ENCODE measurements at regions not wholly inside any gene's neighbourhood (a gene's known extent, or its start where the extent isn't known, plus 50 kb on each side); places are given as distances from the start of the nearest gene placed in this dataset.

DNA sequence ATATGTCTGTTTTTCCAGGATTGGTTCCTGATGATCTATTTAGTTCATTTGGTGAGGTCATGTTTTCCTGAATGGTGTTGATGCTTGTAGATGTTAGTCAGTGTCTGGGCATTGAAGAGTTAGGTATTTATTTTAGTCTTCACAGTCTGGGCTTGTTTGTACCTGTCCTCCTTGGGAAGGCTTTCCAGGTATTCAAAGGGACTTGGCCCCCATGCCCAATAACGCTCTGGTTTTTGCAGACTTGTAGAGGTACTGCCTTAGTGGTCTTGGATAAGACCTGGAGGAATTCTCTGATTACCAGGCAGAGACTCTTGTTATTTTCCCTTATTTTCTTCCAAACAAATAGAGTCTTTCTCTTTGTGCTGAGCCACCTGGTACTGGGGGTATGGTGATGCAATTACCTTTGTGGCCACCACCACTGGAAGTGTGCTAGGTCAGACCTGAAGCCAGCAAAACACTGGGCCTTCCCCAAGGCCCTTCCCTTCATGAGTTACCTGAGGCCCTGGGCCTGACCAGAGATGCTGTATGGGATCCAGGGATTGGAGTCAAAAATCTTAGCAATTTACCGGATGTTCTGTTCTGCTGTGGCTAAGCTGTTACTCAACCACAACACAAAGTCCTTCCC, 63.3 kb upstream of the RXFP1 start:
- Histone ChIP-seq H4K20me1 (ENCODE audit: insufficient read depth) (no peaks in the 10 kb centered on the region), H3K27me3 (ENCODE audit: insufficient read depth, low read length) (no peaks in the 10 kb centered on the region), H3K4me3 (replicated peaks in 1 of 2; ENCODE audit: low read depth in 1 of 2, low read length in 2 of 2) (no peak overlapping the region), H3K36me3 (ENCODE audit: control insufficient read depth in 1 of 2, insufficient read depth in 2 of 2, low read length in 2 of 2) (no peaks in the 10 kb centered on the region), H3K9me2 (ENCODE audit: insufficient read depth) (no peaks in the 10 kb centered on the region), H3K79me2 (ENCODE audit: insufficient read depth, low read length) (no peaks in the 10 kb centered on the region), H3K4me1 (ENCODE audit: control insufficient read depth in 1 of 2, insufficient read depth in 2 of 2, low read length in 2 of 2) (peaks cover 0 to 9% of the 10 kb centered on the region in 2 experiments; a peak in 1 of 4 replicates), H3K9me3 (ENCODE audit: control insufficient read depth in 1 of 2, insufficient read depth in 1 of 2, low read depth in 1 of 2, low read length in 2 of 2) (no peaks in the 10 kb centered on the region), H2AFZ (ENCODE audit: low read depth, low read length, poor library complexity, severe bottlenecking) (no peak overlapping the region), H3K4me2 (ENCODE audit: low read length) (no peak overlapping the region), H3K9ac (ENCODE audit: low read length) (no peak overlapping the region), H3K27ac (ENCODE audit: low read depth, low read length) (no peak overlapping the region)
- ATAC-seq: no peak
- ChIA-PET CTCF (no interaction called here), RAD21 (ENCODE audit: low non-redundant PET in 1 of 2, low total read pairs in 2 of 2, uncharacterized antibody in 2 of 2, unreplicated experiment in 2 of 2) (no interaction called here), POLR2A (no interaction called here)
- no TSS peak for BruUV-seq (replicated peaks)
- DNase-seq (ENCODE audit: low read depth, low spot score): no peak
- TF ChIP-seq ZFX (IDR thresholded peaks at IDR 0.05): no peak
- TF ChIP-seq CBX3 (IDR thresholded peaks at IDR 0.05; ENCODE audit: low read depth): no peak
- TF ChIP-seq ATF3 (IDR thresholded peaks at IDR 0.05): no peak
- intact Hi-C loops (cut with micrococcal nuclease): no loop called here

- DNase-seq (ENCODE audit: low read depth, low spot score) (no peak), ATAC-seq (peak; percentile 52; the same call in 1 of the 2 replicates)
- Histone ChIP-seq H3K4me2 (ENCODE audit: low read length) (no peak overlapping the region), H3K4me3 (replicated peaks in 1 of 2; ENCODE audit: low read depth in 1 of 2, low read length in 2 of 2) (no peak overlapping the region), H3K9ac (ENCODE audit: low read length) (no peak overlapping the region), H3K4me1 (ENCODE audit: control insufficient read depth in 1 of 2, insufficient read depth in 2 of 2, low read length in 2 of 2) (peaks cover 0 to 9% of the 10 kb centered on the region in 2 experiments; a peak in 1 of 4 replicates), H3K79me2 (ENCODE audit: insufficient read depth, low read length) (no peaks in the 10 kb centered on the region), H3K27ac (ENCODE audit: low read depth, low read length) (no peak overlapping the region), H3K36me3 (ENCODE audit: control insufficient read depth in 1 of 2, insufficient read depth in 2 of 2, low read length in 2 of 2) (no peaks in the 10 kb centered on the region), H2AFZ (ENCODE audit: low read depth, low read length, poor library complexity, severe bottlenecking) (no peak overlapping the region), H3K9me2 (ENCODE audit: insufficient read depth) (no peaks in the 10 kb centered on the region), H4K20me1 (ENCODE audit: insufficient read depth) (no peaks in the 10 kb centered on the region), H3K9me3 (ENCODE audit: control insufficient read depth in 1 of 2, insufficient read depth in 1 of 2, low read depth in 1 of 2, low read length in 2 of 2) (no peaks in the 10 kb centered on the region), H3K27me3 (ENCODE audit: insufficient read depth, low read length) (no peaks in the 10 kb centered on the region)
- CTCF ChIA-PET: no interaction called here
- BruUV-seq (replicated peaks): no TSS peak
- RAD21 ChIA-PET (ENCODE audit: low non-redundant PET in 1 of 2, low total read pairs in 2 of 2, uncharacterized antibody in 2 of 2, unreplicated experiment in 2 of 2): no interaction called here
- POLR2A ChIA-PET: no interaction called here
- intact Hi-C loops (cut with micrococcal nuclease): no loop called here
- no peak for TF ChIP-seq FOSL1 (IDR thresholded peaks at IDR 0.05; ENCODE audit: low read depth)
- TF ChIP-seq, protein P1, sequence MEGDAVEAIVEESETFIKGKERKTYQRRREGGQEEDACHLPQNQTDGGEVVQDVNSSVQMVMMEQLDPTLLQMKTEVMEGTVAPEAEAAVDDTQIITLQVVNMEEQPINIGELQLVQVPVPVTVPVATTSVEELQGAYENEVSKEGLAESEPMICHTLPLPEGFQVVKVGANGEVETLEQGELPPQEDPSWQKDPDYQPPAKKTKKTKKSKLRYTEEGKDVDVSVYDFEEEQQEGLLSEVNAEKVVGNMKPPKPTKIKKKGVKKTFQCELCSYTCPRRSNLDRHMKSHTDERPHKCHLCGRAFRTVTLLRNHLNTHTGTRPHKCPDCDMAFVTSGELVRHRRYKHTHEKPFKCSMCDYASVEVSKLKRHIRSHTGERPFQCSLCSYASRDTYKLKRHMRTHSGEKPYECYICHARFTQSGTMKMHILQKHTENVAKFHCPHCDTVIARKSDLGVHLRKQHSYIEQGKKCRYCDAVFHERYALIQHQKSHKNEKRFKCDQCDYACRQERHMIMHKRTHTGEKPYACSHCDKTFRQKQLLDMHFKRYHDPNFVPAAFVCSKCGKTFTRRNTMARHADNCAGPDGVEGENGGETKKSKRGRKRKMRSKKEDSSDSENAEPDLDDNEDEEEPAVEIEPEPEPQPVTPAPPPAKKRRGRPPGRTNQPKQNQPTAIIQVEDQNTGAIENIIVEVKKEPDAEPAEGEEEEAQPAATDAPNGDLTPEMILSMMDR (IDR thresholded peaks at IDR 0.05 in 2 of 3, conservative IDR thresholded peaks at IDR 0.05 in 1 of 3; ENCODE audit: borderline replicate concordance in 1 of 3, insufficient read depth in 1 of 3, low read depth in 2 of 3, low read length in 2 of 3): no peak
- TF ChIP-seq REST (IDR thresholded peaks at IDR 0.05; ENCODE audit: low read depth): no peak
- no peak for TF ChIP-seq RAD21 (IDR thresholded peaks at IDR 0.05; ENCODE audit: low read depth)
- TF ChIP-seq POLR2AphosphoS5 (IDR thresholded peaks at IDR 0.05; ENCODE audit: low read depth, low read length): no peak
- TF ChIP-seq EZH2phosphoT487 (IDR thresholded peaks at IDR 0.05; ENCODE audit: borderline replicate concordance): no peak
- TF ChIP-seq ZBTB33 (IDR thresholded peaks at IDR 0.05; ENCODE audit: extremely low read depth, insufficient replicate concordance, low read length): no peak
- TF ChIP-seq CEBPB (IDR thresholded peaks at IDR 0.05; ENCODE audit: low read depth): no peak
Observed at GRCh38 chr4:158459085-158459820, 62.4 kb upstream of the RXFP1 start.
